Right renal pelvis (tissue), 4 donors: ENCODE measurements at regions not wholly inside any gene's neighbourhood (a gene's known extent, or its start where the extent isn't known, plus 50 kb on each side); places are given as distances from the start of the nearest gene placed in this dataset.
"Not testable (repeated sequence)": the region's sequence is repeated elsewhere in the genome, so short reads cannot be mapped to it uniquely, and the experiment has no call there.

ENCODE experiments used
- DNase-seq, 4 donors: peaks; one replicate each; pipeline ENCODE4 v3.0.0-alpha.2; 2013; ENCODE audit warnings: low read depth in 4 of 4, low spot score in 3 of 4, missing footprints in 1 of 4

- DNase-seq: no peak
These were observed 122.7 kb upstream of the FAR2 start for GRCh38 chr12:29026419-29026818.

- not testable (repeated sequence) for DNase-seq
These were observed 119.6 kb upstream of the FAR2 start for GRCh38 chr12:29029484-29029883.

- no peak for DNase-seq
These were observed 119.1 kb upstream of the FAR2 start for GRCh38 chr12:29030006-29030405.

- no peak for DNase-seq
These were observed 116.6 kb upstream of the FAR2 start for GRCh38 chr12:29032446-29032845.

GRCh38 chr12:29033519-29033918 is 115.6 kb upstream of the FAR2 start:
- DNase-seq: no peak

- DNase-seq: no peak
These were observed 114.0 kb upstream of the FAR2 start for GRCh38 chr12:29035112-29035511.

GRCh38 chr12:29039013-29039412 is 110.1 kb upstream of the FAR2 start:
- DNase-seq: no peak

- peak in 1 of 4 donors; percentile 44 for DNase-seq
These were observed 107.5 kb upstream of the FAR2 start for GRCh38 chr12:29041621-29042020.

- no peak for DNase-seq
These were observed 106.0 kb upstream of the FAR2 start for GRCh38 chr12:29043069-29043468.

GRCh38 chr12:29044799-29045198 is 104.3 kb upstream of the FAR2 start:
- DNase-seq: no peak

- DNase-seq: no peak
These were observed 100.3 kb upstream of the FAR2 start for GRCh38 chr12:29048787-29049186.

GRCh38 chr12:29050503-29050902 is 98.6 kb upstream of the FAR2 start:
- DNase-seq: no peak

GRCh38 chr12:29051221-29051620 is 97.9 kb upstream of the FAR2 start:
- no peak for DNase-seq

GRCh38 chr12:29053567-29053966 is 95.5 kb upstream of the FAR2 start:
- no peak for DNase-seq

- DNase-seq: no peak
These were observed 94.0 kb upstream of the FAR2 start for GRCh38 chr12:29054858-29055663.

GRCh38 chr12:29066011-29066588 is 83.0 kb upstream of the FAR2 start:
- no peak for DNase-seq

- no peak for DNase-seq
These were observed 81.6 kb upstream of the FAR2 start for GRCh38 chr12:29067430-29067829.

- no peak for DNase-seq
These were observed 78.8 kb upstream of the FAR2 start for GRCh38 chr12:29070309-29070708.

- DNase-seq: no peak
These were observed 78.0 kb upstream of the FAR2 start for GRCh38 chr12:29071099-29071498.

GRCh38 chr12:29072631-29073030 is 76.4 kb upstream of the FAR2 start:
- no peak for DNase-seq

GRCh38 chr12:29073631-29074239 is 75.3 kb upstream of the FAR2 start:
- DNase-seq: peak; percentile 13 to 25 (median 18)

- DNase-seq: no peak
These were observed 68.0 kb upstream of the FAR2 start for GRCh38 chr12:29081101-29081500.
